B cell (primary cell): ENCODE measurements at regions not wholly inside any gene's neighbourhood (a gene's known extent, or its start where the extent isn't known, plus 50 kb on each side); places are given as distances from the start of the nearest gene placed in this dataset.

Experiments
- ATAC-seq: fragments of 200-7000 bp; cut with Tn5 transposase; one replicate; pipeline ENCODE4 v1.10.0; 2021; ENCODE audit warnings: low read depth, mild to moderate bottlenecking, moderate number of reproducible peaks, moderate library complexity
- CTCF ChIA-PET: fragments of 350-600 bp; sonication (Branson Sonifier 250); formaldehyde crosslinking; loops from one replicate; lab custom pipeline; 2021; ENCODE audit warnings: antibody characterized with exemption, inconsistent platforms; lab: Charles Lee
- POLR2A ChIA-PET: fragments of 350-600 bp; sonication (Branson Sonifier 250); formaldehyde crosslinking; loops from one replicate; lab custom pipeline; 2021; ENCODE audit warnings: antibody characterized with exemption; lab: Charles Lee
- DNase-seq: peaks from one replicate; pipeline ENCODE4 v3.0.0; 2013
- H2AFZ ChIP-seq: 2 replicates; pipeline ENCODE4 v1.6.1; 2012; ENCODE audit warnings: mild to moderate bottlenecking, low read depth, low read length; ENCODE audit not compliant: insufficient read depth, poor library complexity, severe bottlenecking
- H3K27ac ChIP-seq, 2 donors: 1 replicate in 1 of 2; 2 replicates in 1 of 2; pipeline ENCODE4 v1.5.1; 2012 to 2013; ENCODE audit warnings: low read length in 2 of 2, mild to moderate bottlenecking in 2 of 2, moderate library complexity in 1 of 2
- H3K27me3 ChIP-seq, 4 experiments: fragments of 200-600 bp in 1 of 4; sonication (generic) in 1 of 4; replicated peaks in 1 of 4; 1 replicate in 2 of 4; 2 replicates in 2 of 4; pipeline versions ENCODE4 v1.6.1 to v1.7.0; 2013 to 2016; ENCODE audit warnings: low read length in 3 of 4, mild to moderate bottlenecking in 2 of 4, mixed read lengths in 1 of 4, moderate library complexity in 1 of 4; ENCODE audit not compliant: insufficient read depth in 4 of 4, control insufficient read depth in 3 of 4; ENCODE audit errors: control extremely low read depth in 1 of 4
- H3K36me3 ChIP-seq, 2 experiments: replicated peaks in 1 of 2; 1 replicate in 1 of 2; 2 replicates in 1 of 2; pipeline versions ENCODE4 v1.6.1 to v1.7.1; 2013; ENCODE audit warnings: low read length in 1 of 2; ENCODE audit not compliant: insufficient read depth in 2 of 2, control insufficient read depth in 1 of 2; ENCODE audit errors: control extremely low read depth in 1 of 2, extremely low read depth in 1 of 2
- H3K4me1 ChIP-seq, 2 donors: fragments of 200-600 bp in 1 of 2; sonication (generic) in 1 of 2; 1 replicate in 1 of 2; 2 replicates in 1 of 2; pipeline versions ENCODE4 v1.5.1 to v1.6.1; 2013 to 2017; ENCODE audit warnings: low read length in 2 of 2; ENCODE audit not compliant: control insufficient read depth in 2 of 2, insufficient read depth in 2 of 2
- H3K4me2 ChIP-seq: replicated peaks from 2 replicates; pipeline ENCODE3; 2012; ENCODE audit warnings: mild to moderate bottlenecking, low read depth, low read length; ENCODE audit not compliant: poor library complexity, severe bottlenecking
- H3K4me3 ChIP-seq, 5 experiments: fragments of 200-600 bp in 1 of 5; sonication (generic) in 1 of 5; 1 replicate in 3 of 5; 2 replicates in 2 of 5; pipeline versions ENCODE4 v1.5.1 to v1.7.0; 2011 to 2016; ENCODE audit warnings: low read length in 4 of 5, mild to moderate bottlenecking in 4 of 5, low read depth in 2 of 5, control low read depth in 1 of 5, moderate library complexity in 1 of 5; ENCODE audit not compliant: insufficient read depth in 1 of 5; ENCODE audit errors: control extremely low read depth in 1 of 5, extremely low read depth in 1 of 5
- H3K79me2 ChIP-seq: fragments of 200-600 bp; sonication (generic); one replicate; pipeline ENCODE4 v1.6.0; 2016; ENCODE audit warnings: low read length; ENCODE audit not compliant: control insufficient read depth, insufficient read depth
- H3K9ac ChIP-seq: fragments of 200-600 bp; sonication (generic); 2 replicates; pipeline ENCODE4 v1.6.1; 2017; ENCODE audit warnings: mild to moderate bottlenecking, low read length, moderate library complexity
- H3K9me3 ChIP-seq, 3 donors: one replicate each; pipeline versions ENCODE4 v1.6.1 to v1.7.1; 2013; ENCODE audit warnings: low read length in 2 of 3; ENCODE audit not compliant: control insufficient read depth in 2 of 3, insufficient read depth in 1 of 3; ENCODE audit errors: control extremely low read depth in 1 of 3
- H4K20me1 ChIP-seq: 2 replicates; pipeline ENCODE4 v1.6.0; 2012; ENCODE audit warnings: mild to moderate bottlenecking, low read length; ENCODE audit not compliant: insufficient read depth, control insufficient read depth, poor library complexity, severe bottlenecking
- H3K27ac Mint-ChIP-seq: one replicate; pipeline ENCODE4 v1.8.0; 2021; ENCODE audit warnings: mixed read lengths
- H3K27me3 Mint-ChIP-seq: one replicate; pipeline ENCODE4 v1.8.0; 2021; ENCODE audit warnings: mixed read lengths
- H3K4me1 Mint-ChIP-seq: one replicate; pipeline ENCODE4 v1.8.0; 2021; ENCODE audit warnings: mixed read lengths
- H3K4me3 Mint-ChIP-seq: one replicate; pipeline ENCODE4 v1.8.0; 2021; ENCODE audit warnings: mixed read lengths
- H3K9me3 Mint-ChIP-seq: one replicate; pipeline ENCODE4 v1.8.0; 2022; ENCODE audit warnings: mixed read lengths; ENCODE audit not compliant: insufficient read depth
- CTCF ChIP-seq: fragments of 200-600 bp; IDR thresholded peaks from one replicate; pipeline ENCODE4 v1.8.0; 2022; ENCODE audit warnings: antibody characterized with exemption, mild to moderate bottlenecking
- EZH2 ChIP-seq: IDR thresholded peaks from 2 replicates; pipeline ENCODE4 v1.6.1; 2012; ENCODE audit warnings: borderline replicate concordance, low read depth, mild to moderate bottlenecking, moderate library complexity, low read length; ENCODE audit not compliant: insufficient read depth, poor library complexity, severe bottlenecking
- WGBS: methylation state at CpG from one replicate; pipeline ENCODE4 v1.1.5; 2013; ENCODE audit warnings: missing lambda C conversion rate; ENCODE audit not compliant: insufficient coverage; 5-methylcytosine and 5-hydroxymethylcytosine counted together
- intact Hi-C: fragments of 100-400 bp; cut with micrococcal nuclease; formaldehyde crosslinking; loops from one replicate; pipeline ENCODE4 v1.10.0; 2022

GRCh38 chr22:22087854-22088657 lies 105.5 kb upstream of the TOP3B start:
- H3K27ac Mint-ChIP-seq: no peak overlapping the region
- H3K4me1 ChIP-seq: peaks cover 0 to 4% of the 10 kb centered on the region in 2 donors
- no peak overlapping the region for H3K27ac ChIP-seq
- no peaks in the 10 kb centered on the region for H3K27me3 ChIP-seq
- peaks cover 13% of the 10 kb centered on the region for H3K4me1 Mint-ChIP-seq
- no peaks in the 10 kb centered on the region for H3K36me3 ChIP-seq
- H3K79me2 ChIP-seq: no peaks in the 10 kb centered on the region
- H4K20me1 ChIP-seq: no peaks in the 10 kb centered on the region
- no peak overlapping the region for H3K9ac ChIP-seq
- no peak overlapping the region for H3K4me3 Mint-ChIP-seq
- no peaks in the 10 kb centered on the region for H3K27me3 Mint-ChIP-seq
- no peak overlapping the region for H2AFZ ChIP-seq
- no peak for DNase-seq
- no peak overlapping the region for H3K4me2 ChIP-seq
- no peak for TF ChIP-seq EZH2
- TF ChIP-seq CTCF: no peak
- no peaks in the 10 kb centered on the region for H3K9me3 Mint-ChIP-seq
- ChIA-PET POLR2A (interaction anchor here (0.6 kb wide), 1 partner anchor 153 kb away, joined by 5 read pairs; no protein-coding TSS in a partner anchor), CTCF (interaction anchor here (1.0 to 1.6 kb wide), 2 partner anchors 12 to 29 kb away, joined by 3 read pairs; no protein-coding TSS in a partner anchor)
- no peak for ATAC-seq
- intact Hi-C loops: no loop called here
- H3K9me3 ChIP-seq: no peaks in the 10 kb centered on the region
- no peak overlapping the region for H3K4me3 ChIP-seq
- WGBS: 95% methylated on average over 10 of the region's 10 CpGs

GRCh38 chr22:22086501-22087158 lies 104.0 kb upstream of the TOP3B start:
- H2AFZ ChIP-seq: no peak overlapping the region
- CTCF ChIA-PET: interaction anchor here (1.6 kb wide), 1 partner anchor 28 kb away, joined by 3 read pairs; no protein-coding TSS in a partner anchor
- H3K27ac ChIP-seq: no peak overlapping the region
- WGBS: 100% methylated on average over 2 of the region's 2 CpGs
- Mint-ChIP-seq H3K27ac (no peak overlapping the region), H3K4me3 (no peak overlapping the region), H3K27me3 (no peaks in the 10 kb centered on the region), H3K9me3 (no peaks in the 10 kb centered on the region), H3K4me1 (peaks cover 6% of the 10 kb centered on the region)
- ATAC-seq (no peak), DNase-seq (no peak)
- H3K4me3 ChIP-seq: no peak overlapping the region
- peaks cover 0 to 4% of the 10 kb centered on the region in 2 donors for H3K4me1 ChIP-seq
- no peak overlapping the region for H3K9ac ChIP-seq
- POLR2A ChIA-PET: no interaction called here
- no peaks in the 10 kb centered on the region for H4K20me1 ChIP-seq
- intact Hi-C loops: no loop called here
- H3K9me3 ChIP-seq: no peaks in the 10 kb centered on the region
- H3K4me2 ChIP-seq: no peak overlapping the region
- H3K79me2 ChIP-seq: no peaks in the 10 kb centered on the region
- no peaks in the 10 kb centered on the region for H3K36me3 ChIP-seq
- no peaks in the 10 kb centered on the region for H3K27me3 ChIP-seq
- TF ChIP-seq EZH2 (no peak), CTCF (no peak)
